ENCODE measurements at regions not wholly inside any gene's neighbourhood (a gene's known extent, or its start where the extent isn't known, plus 50 kb on each side); places are given as distances from the start of the nearest gene placed in this dataset.
"Not testable (repeated sequence)": the region's sequence is repeated elsewhere in the genome, so short reads cannot be mapped to it uniquely, and the experiment has no call there.

DNA sequence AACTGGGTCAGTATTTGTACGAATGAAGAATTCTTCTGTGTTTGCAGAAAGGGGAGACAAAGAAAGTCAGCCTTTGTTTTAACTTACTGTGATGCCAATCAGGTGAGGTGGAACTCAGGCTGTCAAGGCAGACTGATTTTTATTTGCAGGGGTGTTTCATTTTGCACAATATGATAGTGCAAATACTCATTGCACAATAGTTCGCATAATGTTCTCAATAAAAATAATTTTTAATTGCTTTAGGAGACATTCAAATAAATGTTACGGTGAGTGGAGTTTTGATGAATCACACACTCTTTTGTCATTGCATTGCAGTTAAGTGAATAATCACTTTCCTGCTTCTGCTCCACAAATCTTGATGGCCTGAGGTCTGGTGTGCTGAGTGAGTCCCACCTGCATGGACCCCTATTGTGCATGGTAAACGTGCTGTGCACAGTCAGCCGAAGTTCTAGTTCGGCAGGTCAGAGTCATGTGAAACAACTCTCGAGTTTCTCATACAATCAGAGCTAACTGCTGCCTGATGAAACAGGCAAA lies 141.3 kb upstream of the FZD8 start:
- DNase-seq (ENCODE audit: low spot score), result peak; percentile 21

DNA sequence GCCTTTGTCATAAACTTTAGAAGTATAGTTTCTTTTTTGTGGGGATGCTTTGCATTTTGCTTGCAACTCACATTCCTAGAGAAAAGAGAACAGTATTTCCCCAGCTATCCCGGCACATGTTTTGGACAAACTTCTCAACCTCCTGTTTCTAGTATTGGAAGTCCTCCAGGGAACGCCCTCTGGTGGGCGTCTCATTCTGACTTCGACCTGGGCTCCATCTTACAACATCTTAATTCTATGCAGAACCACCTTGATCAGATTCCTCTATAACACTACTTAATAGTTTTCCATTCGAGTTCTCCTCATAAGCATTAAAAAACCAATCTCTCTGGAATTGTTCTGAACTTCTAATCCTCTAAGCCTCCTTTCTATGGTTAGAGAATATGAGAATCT lies 139.5 kb upstream of the FZD8 start:
- DNase-seq (ENCODE audit: low spot score), result no peak

DNA sequence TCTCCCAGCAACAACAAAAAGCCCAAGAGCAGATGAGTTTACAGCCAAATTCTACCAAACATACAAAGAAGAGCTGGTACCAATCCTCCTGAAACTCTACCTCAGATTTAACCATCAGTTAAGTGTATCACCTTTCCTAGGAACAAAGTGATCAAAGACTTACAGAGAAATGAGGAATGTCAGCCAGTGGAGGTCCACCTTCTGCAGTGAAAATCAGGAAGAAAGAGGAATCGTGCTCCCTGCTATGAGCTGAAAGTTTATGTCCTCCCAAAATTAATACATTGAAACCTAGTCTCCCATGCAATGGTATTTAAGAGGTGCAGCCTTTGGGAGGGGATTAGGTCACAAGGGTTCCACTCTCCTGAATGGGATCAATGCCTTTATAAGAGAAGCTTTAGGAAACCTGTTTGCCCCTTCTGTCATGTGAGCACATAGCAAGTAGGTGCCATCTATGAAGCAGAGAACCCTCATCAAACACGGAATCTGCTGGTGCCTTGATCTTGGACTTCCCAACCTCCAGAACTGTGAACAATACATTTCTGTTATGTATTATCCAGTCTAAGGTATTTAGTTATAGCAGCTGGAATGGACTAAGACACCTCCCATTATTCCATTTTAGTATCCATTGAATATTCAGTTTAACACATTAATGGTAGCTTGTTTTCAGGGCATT lies 139.0 kb upstream of the FZD8 start:
- no peak for DNase-seq (ENCODE audit: low spot score)

DNA sequence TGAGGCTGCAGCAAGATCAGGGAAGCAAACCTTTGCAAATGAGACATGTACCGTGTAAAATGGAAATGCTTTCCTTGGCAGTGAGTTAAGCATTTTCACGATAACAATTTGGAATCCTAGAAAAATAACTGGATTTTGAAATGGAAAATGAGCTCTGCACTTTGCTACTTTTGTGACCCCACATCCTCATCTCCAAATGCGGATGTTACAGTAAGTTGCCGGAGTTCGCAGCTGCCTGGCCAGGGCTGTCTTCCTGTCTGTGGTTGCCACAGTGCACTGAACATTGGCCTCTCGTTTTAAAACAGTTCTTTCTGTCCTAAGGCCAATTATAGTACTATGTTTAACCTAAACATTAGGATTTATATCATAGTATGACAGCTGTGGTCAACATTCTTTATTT lies 136.2 kb upstream of the FZD8 start:
- DNase-seq (ENCODE audit: low spot score), result no peak

DNA sequence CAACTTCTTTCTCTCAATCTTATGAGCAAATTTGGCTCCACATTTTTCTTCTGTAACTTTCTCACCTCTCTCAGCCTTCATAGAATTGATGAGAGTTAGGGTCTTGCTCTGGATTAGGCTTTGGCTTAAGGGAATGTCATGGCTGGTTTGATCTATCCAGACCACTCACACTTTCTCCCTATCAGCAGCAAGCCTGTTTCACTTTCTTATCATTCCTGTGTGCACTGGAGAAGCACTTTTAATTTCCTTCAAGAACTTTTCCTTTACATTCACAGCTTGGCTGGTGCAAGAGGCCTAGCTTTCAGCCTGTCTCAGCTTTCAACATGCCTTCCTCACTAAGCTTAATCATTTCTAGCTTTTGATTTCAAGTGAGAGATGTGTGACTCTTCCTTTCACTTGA lies 134.5 kb upstream of the FZD8 start:
- DNase-seq (ENCODE audit: low spot score), result not testable (repeated sequence)

DNA sequence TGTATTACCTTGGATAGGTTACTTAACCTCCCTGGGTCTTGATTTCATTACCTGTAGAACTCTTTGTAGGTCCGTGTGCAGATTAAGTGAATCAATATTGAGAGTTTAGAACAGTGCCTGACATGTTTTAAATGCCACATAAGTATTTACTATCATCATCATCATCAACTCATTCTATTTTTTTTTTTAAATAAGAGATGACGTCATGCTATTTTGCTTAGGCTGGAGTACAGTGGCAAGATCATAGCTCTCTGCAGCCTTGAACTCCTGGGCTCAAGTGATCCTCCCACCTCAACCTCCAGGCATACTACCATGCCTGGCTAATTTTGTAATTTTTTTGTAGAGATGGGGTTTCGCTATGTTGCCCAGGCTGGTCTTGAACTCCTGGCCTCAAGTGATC lies 132.0 kb upstream of the FZD8 start:
- no peak for DNase-seq (ENCODE audit: low spot score)

DNA sequence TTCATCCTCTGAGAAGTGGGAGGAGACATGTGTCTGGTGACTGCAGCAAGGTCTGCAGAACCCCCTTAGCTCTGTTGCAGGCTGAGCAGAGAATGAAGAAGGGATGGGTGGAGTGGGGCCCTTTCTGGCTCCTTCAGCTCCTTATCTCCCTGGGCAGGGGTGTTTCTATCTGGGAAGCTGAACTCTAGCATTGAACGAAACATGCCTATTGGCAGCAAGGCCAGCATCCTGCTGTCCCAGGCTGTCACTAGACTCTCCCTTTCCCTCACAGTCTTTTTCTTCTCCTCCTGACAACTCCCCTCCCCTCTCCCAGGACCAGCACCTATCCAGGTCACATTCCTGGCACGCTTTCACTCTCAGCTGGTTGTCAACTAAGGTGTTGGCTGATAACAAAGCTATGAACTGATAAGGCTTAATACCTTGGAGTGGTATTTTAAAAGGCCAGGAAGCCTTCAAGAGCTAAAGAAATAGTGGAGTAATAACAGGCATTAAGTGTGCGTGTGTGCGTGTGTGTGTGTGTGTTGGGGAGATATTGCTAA lies 128.8 kb upstream of the FZD8 start:
- no peak for DNase-seq (ENCODE audit: low spot score)

DNA sequence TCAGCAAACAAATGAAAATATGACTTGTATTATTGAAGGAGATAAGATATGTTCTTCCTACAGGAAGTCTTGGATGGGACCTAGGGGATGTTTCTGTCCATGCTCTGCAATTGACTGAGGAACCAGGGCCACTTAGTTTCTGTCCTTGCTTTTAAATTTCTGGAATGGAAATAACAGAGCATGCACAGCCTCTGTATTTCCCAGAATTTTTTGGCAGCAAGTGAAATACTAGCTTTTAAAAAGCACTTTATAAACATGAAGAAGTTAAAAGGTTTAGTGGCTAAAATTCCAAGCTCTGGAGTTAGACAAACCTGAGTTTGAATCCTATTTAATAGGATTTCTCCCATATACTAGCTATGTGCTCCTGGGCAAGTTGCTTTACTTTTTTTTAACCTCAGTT lies 127.7 kb upstream of the FZD8 start:
- DNase-seq (ENCODE audit: low spot score), result no peak

DNA sequence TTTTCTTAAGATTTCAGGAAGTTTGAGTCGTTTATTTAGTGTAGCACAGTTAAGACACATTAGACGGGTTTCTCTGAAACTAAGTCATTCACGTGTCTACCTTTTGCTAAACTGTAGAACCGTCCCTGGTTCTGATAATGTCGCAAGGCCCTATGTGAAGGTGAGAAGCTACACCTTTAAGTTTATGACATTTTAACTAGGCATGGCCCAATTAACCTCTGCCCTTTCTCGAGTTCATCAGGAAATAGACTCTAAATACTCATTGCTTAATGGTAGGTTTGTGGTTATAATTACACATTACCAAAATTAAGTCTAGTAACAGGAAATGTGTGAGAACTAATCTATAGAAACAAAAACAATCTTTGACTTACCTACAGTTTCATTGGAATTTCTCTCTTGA lies 126.6 kb upstream of the FZD8 start:
- DNase-seq (ENCODE audit: low spot score), result no peak

DNA sequence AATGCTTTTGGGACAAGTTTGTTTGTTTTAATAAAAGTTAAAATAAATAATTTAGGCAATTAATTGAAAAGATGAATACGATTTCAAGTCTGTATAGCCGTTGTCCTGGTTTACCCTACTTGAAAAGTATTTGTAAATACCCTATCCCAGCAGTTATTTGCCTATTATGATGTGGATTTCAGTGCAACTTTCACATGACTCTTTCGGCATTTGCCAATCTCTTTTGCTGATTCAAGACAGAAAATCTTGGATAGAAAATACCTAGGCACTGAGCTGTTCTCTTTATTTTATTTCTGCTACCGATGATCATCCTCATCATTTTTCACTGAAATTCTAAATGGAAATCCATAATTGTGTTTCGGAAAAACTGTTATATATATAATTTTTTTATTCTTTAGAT lies 125.9 kb upstream of the FZD8 start:
- no peak for DNase-seq (ENCODE audit: low spot score)

DNA sequence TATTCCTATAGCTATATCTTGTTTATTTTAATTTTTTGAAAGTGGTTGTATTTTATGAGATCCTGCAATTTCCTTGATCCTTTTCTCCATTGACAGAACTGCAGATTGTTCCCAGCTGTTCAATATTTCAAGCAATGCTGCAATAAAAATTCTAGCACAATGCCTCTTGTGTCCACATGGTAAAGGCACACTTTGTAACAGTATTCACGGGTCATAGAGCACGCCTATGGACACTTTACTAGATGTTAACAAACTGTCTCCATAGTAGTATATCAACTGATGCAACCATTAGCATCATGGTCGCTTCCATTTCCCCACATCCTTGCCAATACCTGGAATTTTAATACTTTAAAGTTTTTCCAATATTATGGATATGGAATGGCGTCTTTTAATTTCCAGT lies 123.9 kb upstream of the FZD8 start:
- no peak for DNase-seq (ENCODE audit: low spot score)

DNA sequence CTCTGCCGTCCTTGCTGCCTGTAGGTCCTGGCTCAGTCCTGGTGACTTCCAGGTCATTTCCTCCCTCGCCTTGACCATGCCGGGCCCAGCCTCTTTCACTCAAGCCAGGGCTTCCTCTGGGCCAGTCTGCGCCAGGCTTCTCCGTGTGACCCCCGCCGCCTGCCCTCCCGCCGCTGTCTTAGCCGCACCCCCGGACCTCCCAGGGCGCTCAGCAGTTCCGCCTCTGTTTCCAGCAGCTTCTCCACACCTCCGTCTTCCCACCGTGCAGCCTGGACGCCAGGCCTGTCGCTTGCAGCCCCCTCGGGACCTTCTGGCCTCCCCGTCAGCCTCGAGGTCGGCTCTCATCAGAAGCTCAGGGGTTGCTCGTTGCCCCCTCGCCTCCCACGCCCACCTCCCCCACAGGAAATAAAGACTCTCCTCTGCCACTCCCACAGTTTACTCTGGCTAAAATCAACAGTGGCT lies 123.0 kb upstream of the FZD8 start:
- no peak for DNase-seq (ENCODE audit: low spot score)

DNA sequence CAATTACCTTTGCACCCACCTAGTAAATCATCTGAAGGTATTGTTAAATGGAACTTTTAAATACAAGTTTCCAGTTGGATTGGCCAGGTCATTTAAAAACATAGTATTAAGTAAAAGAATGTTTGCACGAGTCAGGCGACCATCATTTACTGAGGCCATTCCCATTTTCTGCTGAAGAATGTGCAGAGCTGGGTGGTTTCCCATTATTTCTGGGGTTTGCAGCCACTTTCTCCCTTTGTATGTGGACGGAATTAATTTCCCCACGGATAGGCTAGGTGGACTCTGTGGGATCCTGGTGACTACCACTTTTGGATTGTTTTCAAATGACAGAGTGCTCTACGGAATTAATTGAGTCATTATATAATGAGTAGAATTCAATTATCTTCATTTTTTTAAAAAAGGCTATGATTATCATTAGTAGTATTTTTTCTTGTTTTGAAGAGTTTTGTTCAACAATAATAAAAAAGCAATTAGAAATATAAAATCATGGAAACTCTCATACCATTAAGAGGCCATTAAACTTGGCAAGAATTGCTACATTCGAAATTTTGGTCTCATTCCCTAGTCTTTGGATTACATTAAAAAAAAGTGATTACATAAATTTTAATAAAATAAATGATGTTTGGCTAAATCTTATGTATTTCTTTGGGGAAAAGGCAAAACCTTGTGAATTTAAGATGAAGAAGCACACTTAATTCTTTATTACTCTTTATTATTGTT lies 120.4 kb upstream of the FZD8 start:
- no peak for DNase-seq (ENCODE audit: low spot score)

DNA sequence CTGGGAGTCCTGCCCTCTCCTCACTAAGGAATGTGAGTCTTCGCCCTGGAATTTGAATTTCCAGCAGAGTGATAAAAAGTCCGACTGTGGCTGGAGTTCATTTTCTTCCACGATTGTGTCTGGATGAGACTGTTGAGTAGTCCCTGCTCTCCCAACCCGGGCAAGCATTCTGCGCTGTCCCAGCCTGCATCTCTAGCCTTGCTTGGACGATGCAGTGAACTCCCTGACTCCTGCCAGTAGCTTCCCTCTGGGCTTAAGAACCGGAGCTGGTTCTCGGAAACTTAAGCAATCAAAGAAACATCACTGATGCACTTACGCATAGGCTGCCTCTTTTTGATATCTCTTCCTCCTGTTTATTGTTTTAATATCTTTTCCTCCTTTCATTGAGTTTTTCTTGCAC lies 116.0 kb upstream of the FZD8 start:
- no peak for DNase-seq (ENCODE audit: low spot score)

DNA sequence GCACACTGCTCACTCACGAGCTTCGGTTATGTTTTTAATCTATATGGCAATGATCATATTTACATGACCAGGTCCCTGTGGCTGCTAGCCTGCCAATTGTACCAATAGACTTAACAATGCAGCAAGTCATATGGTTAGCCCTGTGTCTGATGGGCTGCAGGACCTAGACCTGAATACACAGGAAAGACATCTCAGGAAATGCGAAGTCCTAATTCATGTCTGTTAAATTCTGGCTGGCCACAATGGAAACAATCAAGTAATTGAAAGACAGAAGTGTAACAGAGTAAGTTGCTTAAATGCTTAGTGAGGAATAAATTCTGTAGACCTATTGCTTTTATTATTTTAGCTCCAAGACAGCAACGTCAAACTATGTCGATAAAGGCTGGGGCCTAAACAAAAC lies 112.4 kb upstream of the FZD8 start:
- DNase-seq (ENCODE audit: low spot score), result no peak

DNA sequence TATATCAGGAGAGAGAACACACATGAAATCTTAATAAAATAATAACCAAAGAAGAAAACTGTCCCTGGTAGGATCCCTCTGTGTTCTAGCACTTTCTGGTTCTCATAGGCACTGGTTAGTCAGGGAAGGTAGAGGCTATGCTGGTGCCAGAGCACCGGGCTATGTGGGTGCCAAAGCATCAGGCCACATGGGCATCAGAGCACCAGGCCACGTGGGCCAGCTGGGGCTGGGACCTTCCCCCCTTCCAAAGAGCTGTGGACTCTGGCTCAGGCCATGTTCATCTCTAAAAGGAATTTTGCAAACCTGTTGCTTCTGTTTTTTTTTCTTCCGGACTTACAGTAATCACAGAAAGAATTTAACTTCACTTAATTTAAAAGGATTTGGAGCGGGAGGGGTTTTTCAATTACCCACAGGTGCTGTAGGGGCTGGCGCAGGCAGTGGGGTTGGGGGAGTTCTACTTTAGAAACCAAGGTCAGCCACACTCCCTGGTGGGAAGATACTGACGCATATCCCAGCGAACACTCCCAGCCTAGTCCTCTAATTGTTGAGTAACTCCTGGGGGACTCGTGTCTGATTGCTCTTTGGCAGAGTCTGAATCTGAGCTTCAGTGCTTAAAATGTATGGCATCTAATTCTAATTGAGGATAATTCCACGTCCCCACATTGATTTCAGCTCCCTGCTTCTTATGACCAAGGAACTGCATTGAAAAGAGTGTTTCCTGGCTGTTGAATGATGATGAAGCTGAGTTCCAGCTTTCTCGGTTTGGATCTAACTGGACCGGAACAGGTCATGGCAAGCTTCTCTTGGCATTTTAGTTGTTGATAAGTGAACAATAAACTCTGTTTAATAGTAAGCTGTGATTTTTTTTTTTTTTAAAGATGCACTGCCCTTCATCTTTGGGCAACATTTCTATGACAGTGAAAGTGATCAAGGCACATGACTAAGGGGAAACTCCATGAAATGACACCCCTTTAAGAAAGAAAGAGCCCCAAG lies 110.7 kb upstream of the FZD8 start:
- peak; percentile 15 for DNase-seq (ENCODE audit: low spot score)

DNA sequence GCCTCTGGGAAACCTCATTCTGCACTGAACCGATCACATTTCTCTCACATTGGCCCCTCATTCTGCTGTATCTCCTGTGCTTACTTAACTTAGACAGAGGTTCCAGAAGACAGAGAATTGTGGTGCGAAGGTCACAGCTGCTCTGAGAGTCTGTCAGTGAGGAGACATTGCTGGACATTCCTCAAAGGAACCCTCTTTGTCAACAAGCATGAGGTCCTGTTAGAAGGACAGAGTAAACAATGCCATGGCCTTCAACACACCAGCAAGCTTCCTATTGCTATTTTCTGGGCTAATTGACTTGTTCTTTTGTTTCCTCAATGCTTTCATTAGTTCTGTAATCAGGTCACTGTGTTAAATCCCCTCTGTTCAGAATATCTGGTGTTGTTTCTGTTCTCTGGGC lies 109.3 kb upstream of the FZD8 start:
- no peak for DNase-seq (ENCODE audit: low spot score)

DNA sequence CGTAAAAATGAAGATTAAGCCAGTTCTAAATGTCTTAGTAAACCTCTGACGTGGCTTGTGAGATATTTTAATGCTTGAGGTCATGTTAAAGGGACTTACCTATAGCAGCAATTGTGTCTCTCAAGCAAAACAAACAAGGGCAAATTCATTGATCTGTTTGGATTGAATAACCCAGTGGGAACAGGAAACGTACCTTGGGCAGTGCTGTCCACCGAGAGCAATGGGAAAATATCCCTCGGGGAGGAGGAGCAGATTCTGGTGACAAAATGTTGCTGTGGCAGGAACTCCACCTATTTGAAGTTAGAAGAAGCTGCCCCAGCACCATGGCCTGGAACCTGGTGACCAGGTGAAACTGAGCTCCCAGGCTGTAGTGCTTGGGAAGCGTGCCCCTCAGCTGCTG lies 107.1 kb upstream of the FZD8 start:
- DNase-seq (ENCODE audit: low spot score), result no peak

DNA sequence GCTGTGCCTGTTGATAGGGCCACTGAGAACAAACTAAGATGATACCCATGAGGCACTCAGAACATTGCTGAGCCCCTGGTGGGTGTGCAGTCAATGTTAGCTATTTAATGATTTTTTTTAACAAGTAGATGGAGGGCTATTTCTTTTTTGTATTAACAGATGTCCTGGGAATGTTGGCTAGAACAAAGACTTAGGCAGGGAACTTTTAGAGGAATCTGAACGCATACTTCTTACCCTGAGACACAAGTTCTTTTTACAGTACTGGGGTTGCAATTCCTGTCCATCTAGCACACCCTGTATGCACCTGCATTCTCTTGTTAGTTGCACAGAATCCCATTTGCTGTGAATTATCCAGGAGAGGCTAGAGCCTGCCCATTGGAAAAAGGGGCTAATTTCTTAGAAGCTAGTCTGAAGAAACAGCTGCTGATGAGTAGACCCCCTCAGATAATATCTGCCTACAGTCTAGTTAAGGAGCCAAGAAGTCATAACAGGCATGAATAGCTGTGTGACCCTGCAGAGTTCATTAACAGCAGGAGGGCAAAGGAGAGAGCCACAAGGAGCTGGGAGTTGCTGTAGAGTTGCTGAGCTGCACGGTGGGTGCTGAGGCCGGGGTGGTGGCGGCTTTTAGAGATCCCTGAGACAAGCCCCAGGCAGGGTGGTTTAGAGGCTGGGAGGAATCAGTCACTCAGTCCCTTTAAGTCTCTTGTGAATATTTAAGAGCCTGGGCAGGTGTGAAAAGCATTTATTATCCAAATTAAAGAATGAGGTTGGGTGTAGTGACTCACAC lies 103.7 kb upstream of the FZD8 start:
- no peak for DNase-seq (ENCODE audit: low spot score)

DNA sequence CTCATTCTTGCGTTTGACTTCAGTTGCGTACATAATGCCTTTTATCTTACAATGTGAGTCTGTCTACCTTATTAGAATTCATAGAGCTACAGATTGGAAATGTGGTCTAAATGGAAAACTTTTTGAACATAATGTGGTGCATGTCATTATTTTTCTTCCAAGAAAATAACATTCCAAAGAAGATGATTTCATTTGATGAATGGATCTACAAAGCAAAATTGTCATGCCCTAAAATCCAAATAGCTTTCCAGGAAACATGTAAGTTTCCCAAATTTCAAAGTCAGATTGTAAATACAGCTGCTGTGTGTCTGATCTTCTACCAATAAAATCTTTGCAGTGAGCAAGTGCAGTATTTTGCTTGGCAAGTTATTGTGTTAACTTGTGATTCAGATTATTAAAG lies 101.8 kb upstream of the FZD8 start:
- DNase-seq (ENCODE audit: low spot score), result no peak

DNA sequence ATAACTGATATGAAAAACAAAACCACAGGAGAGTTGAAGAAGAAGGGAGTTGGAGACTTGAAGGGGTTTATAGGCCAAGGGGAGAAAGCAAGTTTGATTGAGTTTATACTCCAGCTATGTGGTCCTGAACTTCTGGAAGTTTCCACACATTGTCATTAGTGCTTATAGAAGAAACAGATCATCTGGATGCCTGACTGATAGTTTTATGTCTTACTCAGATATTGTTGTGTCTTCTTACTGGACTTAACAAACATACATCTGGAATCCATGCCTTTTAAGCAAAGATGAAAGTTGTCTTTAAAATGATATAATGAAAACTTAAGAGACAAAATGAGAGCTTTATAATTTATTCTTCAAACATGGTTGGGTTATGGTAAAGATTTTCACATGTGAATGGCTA lies 101.3 kb upstream of the FZD8 start:
- DNase-seq (ENCODE audit: low spot score), result no peak
